ENCODE measurements at regions not wholly inside any gene's neighbourhood (a gene's known extent, or its start where the extent isn't known, plus 50 kb on each side); places are given as distances from the start of the nearest gene placed in this dataset.
"Not testable (repeated sequence)": the region's sequence is repeated elsewhere in the genome, so short reads cannot be mapped to it uniquely, and the experiment has no call there.

GRCh38 chr3:191682961-191683360 is 222.0 kb downstream of the PYDC2 start:
- TF ChIP-seq CTCF (IDR thresholded peaks at IDR 0.05; ENCODE audit: low read depth, low read length): no peak
- H3K27ac ChIP-seq: no peak overlapping the region
- no peak overlapping the region for H3K4me3 ChIP-seq (ENCODE audit: low read depth, low read length)
- no peaks in the 10 kb centered on the region for H3K36me3 ChIP-seq
- no peaks in the 10 kb centered on the region for H3K9me3 ChIP-seq (ENCODE audit: severe bottlenecking)
- no peak for DNase-seq
- H3K27me3 ChIP-seq (ENCODE audit: insufficient read depth, low read depth, severe bottlenecking): no peaks in the 10 kb centered on the region

DNA sequence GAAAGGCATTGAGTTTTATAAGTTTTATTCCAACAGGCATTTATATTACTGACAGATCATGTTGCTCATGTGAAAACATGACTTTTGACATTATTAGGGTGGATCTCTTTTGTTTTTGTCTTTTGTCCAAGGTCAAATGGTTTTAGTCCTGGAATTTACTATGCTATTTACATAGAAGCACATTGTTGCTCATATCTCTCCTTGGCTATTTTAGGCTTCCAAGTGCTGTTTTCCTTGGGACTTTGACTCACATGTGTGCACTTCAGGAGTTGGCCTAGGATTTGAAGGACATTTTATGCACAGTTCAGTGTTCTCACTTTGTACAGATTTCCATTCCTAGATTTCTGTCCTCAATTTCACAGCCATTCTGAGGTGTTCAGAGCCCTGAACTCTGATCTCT is 225.7 kb downstream of the PYDC2 start:
- Histone ChIP-seq H3K36me3 (no peaks in the 10 kb centered on the region), H3K27me3 (ENCODE audit: insufficient read depth, low read depth, severe bottlenecking) (no peaks in the 10 kb centered on the region), H3K9me3 (ENCODE audit: severe bottlenecking) (no peaks in the 10 kb centered on the region), H3K4me3 (ENCODE audit: low read depth, low read length) (no peak overlapping the region), H3K27ac (no peak overlapping the region)
- no peak for DNase-seq
- TF ChIP-seq CTCF (IDR thresholded peaks at IDR 0.05; ENCODE audit: low read depth, low read length): no peak

DNA sequence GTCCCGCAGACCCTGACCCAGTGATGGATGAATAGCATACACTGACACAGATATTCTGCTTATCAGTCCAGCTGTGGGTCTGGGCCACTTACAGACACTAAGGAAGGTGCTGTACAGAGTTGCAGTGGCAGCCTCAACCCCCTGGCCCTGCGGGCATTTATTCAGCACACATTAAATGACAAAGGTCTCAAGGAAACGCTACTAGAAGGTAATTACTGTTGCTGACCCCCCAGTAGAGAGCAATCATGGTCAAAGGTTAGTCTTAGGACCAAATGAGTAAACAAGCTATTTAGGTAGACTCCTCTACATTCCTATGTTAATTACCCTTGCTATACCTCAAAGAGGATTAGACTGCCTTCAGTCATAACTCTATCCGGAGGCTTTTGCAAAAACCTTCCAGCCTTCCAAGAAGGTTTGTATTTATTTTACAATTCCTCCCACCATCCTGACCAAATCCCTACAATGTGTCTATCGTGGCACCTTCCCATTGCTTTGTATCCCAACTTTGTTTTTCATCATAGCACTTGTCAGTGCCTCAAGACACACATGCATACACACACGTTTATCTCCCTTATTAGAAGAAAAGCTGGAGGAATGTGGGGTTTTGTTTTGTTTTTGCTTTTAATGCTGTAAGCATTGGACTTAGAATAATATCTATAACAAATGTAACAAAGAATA is 227.9 kb downstream of the PYDC2 start:
- Histone ChIP-seq H3K27ac (no peak overlapping the region), H3K4me3 (ENCODE audit: low read depth, low read length) (no peak overlapping the region), H3K9me3 (ENCODE audit: severe bottlenecking) (no peaks in the 10 kb centered on the region), H3K36me3 (no peaks in the 10 kb centered on the region), H3K27me3 (ENCODE audit: insufficient read depth, low read depth, severe bottlenecking) (no peaks in the 10 kb centered on the region)
- no peak for TF ChIP-seq CTCF (IDR thresholded peaks at IDR 0.05; ENCODE audit: low read depth, low read length)
- no peak for DNase-seq

- not testable (repeated sequence) for H3K27me3 ChIP-seq (ENCODE audit: insufficient read depth, low read depth, severe bottlenecking); DNase-seq; H3K9me3 ChIP-seq (ENCODE audit: severe bottlenecking); H3K27ac ChIP-seq; H3K4me3 ChIP-seq (ENCODE audit: low read depth, low read length); H3K36me3 ChIP-seq
These were observed 230.2 kb downstream of the PYDC2 start for GRCh38 chr3:191691184-191691583.

DNA sequence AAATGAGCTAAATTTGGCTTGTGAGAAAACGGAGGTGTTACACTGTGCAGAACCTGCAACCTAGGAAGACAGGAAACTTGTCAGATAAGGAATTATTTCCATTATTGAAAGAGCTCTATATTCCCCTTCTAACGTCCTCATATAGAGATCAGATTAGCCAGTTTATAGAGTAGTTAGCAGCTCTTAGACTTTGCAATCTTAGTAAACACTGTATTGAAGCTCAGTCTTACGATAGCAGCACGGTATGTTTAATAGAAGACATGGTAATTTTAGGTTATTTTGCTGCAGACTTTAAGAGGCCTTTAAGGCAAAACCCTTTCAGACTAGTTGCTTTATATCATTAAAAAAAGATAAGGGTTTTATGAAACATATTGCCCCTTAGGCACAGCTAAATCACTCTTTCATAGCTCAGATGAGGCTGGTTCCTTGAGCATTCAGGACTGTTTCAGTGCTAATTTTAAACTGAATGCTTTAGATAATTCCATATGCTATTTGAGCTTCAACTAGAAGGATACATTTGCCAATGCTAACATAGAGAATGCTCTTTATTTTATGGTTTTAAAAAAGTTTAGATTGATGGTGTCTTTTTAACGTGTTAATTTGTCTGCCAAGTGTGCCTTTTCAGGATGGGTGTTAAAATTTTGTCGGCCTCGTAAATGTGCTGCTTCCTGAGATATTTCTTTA is 234.3 kb downstream of the PYDC2 start:
- Histone ChIP-seq H3K9me3 (ENCODE audit: severe bottlenecking) (no peaks in the 10 kb centered on the region), H3K36me3 (no peaks in the 10 kb centered on the region), H3K4me3 (ENCODE audit: low read depth, low read length) (no peak overlapping the region), H3K27me3 (ENCODE audit: insufficient read depth, low read depth, severe bottlenecking) (no peaks in the 10 kb centered on the region), H3K27ac (no peak overlapping the region)
- DNase-seq: no peak
- TF ChIP-seq CTCF (IDR thresholded peaks at IDR 0.05; ENCODE audit: low read depth, low read length): no peak

DNA sequence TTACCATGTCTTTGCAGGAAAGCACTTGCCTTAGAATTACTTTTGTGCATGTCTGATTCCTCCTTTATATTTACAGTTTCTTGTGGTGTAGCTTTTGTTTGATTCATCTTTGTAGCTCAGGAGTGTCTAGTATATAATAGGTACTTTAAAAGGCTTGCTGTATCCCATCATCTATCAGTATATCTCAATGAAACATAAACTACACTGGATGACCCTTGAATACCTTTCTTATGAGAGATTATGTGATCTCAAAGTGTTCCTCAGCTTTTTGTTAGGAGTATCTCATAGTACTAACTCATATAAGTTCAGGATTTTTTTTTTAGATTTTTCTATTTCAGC is 234.8 kb downstream of the PYDC2 start:
- Histone ChIP-seq H3K27ac (no peak overlapping the region), H3K9me3 (ENCODE audit: severe bottlenecking) (no peaks in the 10 kb centered on the region), H3K36me3 (no peaks in the 10 kb centered on the region), H3K4me3 (ENCODE audit: low read depth, low read length) (no peak overlapping the region), H3K27me3 (ENCODE audit: insufficient read depth, low read depth, severe bottlenecking) (no peaks in the 10 kb centered on the region)
- TF ChIP-seq CTCF (IDR thresholded peaks at IDR 0.05; ENCODE audit: low read depth, low read length): no peak
- no peak for DNase-seq
